ENCODE measurements at regions not wholly inside any gene's neighbourhood (a gene's known extent, or its start where the extent isn't known, plus 50 kb on each side); places are given as distances from the start of the nearest gene placed in this dataset.

DNA sequence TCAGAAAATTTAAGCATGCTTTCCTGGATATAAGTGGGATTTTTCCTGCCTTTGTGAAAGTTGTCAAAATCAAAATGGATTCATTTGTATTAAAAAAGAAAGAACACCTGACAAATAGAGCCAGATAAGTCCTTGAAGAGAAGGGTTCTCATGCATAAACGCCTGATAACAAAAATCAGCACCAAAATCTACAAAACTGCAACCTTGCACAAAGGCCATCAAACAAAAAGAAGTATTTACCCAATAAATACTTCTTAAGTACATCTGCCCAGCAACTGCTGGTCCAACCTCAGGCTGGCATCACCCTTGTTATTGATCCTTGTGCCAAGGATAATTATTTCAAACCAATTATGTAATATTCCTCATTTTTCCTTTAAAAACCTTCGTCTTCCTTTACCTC lies 315.9 kb downstream of the GPD2 start:
- TF ChIP-seq JUN (IDR thresholded peaks at IDR 0.05), result no peak
- TF ChIP-seq, protein P1, sequence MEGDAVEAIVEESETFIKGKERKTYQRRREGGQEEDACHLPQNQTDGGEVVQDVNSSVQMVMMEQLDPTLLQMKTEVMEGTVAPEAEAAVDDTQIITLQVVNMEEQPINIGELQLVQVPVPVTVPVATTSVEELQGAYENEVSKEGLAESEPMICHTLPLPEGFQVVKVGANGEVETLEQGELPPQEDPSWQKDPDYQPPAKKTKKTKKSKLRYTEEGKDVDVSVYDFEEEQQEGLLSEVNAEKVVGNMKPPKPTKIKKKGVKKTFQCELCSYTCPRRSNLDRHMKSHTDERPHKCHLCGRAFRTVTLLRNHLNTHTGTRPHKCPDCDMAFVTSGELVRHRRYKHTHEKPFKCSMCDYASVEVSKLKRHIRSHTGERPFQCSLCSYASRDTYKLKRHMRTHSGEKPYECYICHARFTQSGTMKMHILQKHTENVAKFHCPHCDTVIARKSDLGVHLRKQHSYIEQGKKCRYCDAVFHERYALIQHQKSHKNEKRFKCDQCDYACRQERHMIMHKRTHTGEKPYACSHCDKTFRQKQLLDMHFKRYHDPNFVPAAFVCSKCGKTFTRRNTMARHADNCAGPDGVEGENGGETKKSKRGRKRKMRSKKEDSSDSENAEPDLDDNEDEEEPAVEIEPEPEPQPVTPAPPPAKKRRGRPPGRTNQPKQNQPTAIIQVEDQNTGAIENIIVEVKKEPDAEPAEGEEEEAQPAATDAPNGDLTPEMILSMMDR (IDR thresholded peaks at IDR 0.05), result no peak
- no peak for TF ChIP-seq RCOR1 (IDR thresholded peaks at IDR 0.05; ENCODE audit: low read depth, low read length)
- no peak for TF ChIP-seq POLR2A (IDR thresholded peaks at IDR 0.05; ENCODE audit: low read length)
- no peak for TF ChIP-seq CEBPB (IDR thresholded peaks at IDR 0.05)
- TF ChIP-seq, protein P2, sequence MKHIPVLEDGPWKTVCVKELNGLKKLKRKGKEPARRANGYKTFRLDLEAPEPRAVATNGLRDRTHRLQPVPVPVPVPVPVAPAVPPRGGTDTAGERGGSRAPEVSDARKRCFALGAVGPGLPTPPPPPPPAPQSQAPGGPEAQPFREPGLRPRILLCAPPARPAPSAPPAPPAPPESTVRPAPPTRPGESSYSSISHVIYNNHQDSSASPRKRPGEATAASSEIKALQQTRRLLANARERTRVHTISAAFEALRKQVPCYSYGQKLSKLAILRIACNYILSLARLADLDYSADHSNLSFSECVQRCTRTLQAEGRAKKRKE (CRISPR knock-in tag; IDR thresholded peaks at IDR 0.05; ENCODE audit: low read depth), result no peak
- TF ChIP-seq RAD21 (conservative IDR thresholded peaks at IDR 0.05 in 1 of 2, IDR thresholded peaks at IDR 0.05 in 1 of 2), result no peak
- no peak for TF ChIP-seq CHD2 (IDR thresholded peaks at IDR 0.05; ENCODE audit: low read length, partially characterized antibody)
- no peak for TF ChIP-seq EHMT2 (IDR thresholded peaks at IDR 0.05; ENCODE audit: low read depth)
- TF ChIP-seq PHF8 (IDR thresholded peaks at IDR 0.05; ENCODE audit: borderline replicate concordance, low read depth), result no peak

Data from A549 (cell line).